NB4 (cell line): ENCODE measurements at regions not wholly inside any gene's neighbourhood (a gene's known extent, or its start where the extent isn't known, plus 50 kb on each side); places are given as distances from the start of the nearest gene placed in this dataset.
"Not testable (repeated sequence)": the region's sequence is repeated elsewhere in the genome, so short reads cannot be mapped to it uniquely, and the experiment has no call there.

Source experiments
- DNase-seq: peaks from one replicate; pipeline ENCODE4 v3.0.0; 2010; ENCODE audit warnings: low read depth
- H3K4me3 ChIP-seq: one replicate; pipeline ENCODE4 v1.5.1; 2011; ENCODE audit warnings: mild to moderate bottlenecking, low read depth, low read length, moderate library complexity
- CTCF ChIP-seq: IDR thresholded peaks from one replicate; pipeline ENCODE4 v1.5.1; 2012; ENCODE audit warnings: low read depth, low read length
- MAX ChIP-seq: IDR thresholded peaks from 2 replicates; pipeline ENCODE4 v1.6.1; 2011; ENCODE audit warnings: low read depth, low read length
- MYC ChIP-seq: IDR thresholded peaks from 2 replicates; pipeline ENCODE4 v1.6.1; 2011; ENCODE audit warnings: low read depth, low read length
- POLR2A ChIP-seq: IDR thresholded peaks from 2 replicates; pipeline ENCODE4 v1.6.1; 2011; ENCODE audit warnings: mild to moderate bottlenecking; ENCODE audit not compliant: insufficient read length; ENCODE audit errors: extremely low read depth

GRCh38 chr6:130613176-130613575 is 214.0 kb upstream of the SMLR1 start:
- TF ChIP-seq MYC (no peak), CTCF (no peak), POLR2A (no peak), MAX (no peak)
- no peak for DNase-seq
- H3K4me3 ChIP-seq, result no peak overlapping the region

GRCh38 chr6:130615816-130616215 is 211.4 kb upstream of the SMLR1 start:
- TF ChIP-seq CTCF (no peak), MAX (peak; percentile 71)
- DNase-seq, result peak; percentile 13

GRCh38 chr6:130617658-130618057 is 209.5 kb upstream of the SMLR1 start:
- TF ChIP-seq POLR2A, result no peak
- no peak overlapping the region for H3K4me3 ChIP-seq
- DNase-seq, result no peak

More at GRCh38 chr6:130615816-130616215, 211.4 kb upstream of the SMLR1 start:
- H3K4me3 ChIP-seq, result no peak overlapping the region

GRCh38 chr6:130618806-130619205 is 208.4 kb upstream of the SMLR1 start:
- not testable (repeated sequence) for DNase-seq, H3K4me3 ChIP-seq

- no peak overlapping the region for H3K4me3 ChIP-seq
- no peak for DNase-seq
- no peak for TF ChIP-seq MYC
- no peak for TF ChIP-seq MAX
- no peak for TF ChIP-seq CTCF
- TF ChIP-seq POLR2A, result no peak
These were observed 206.8 kb upstream of the SMLR1 start for GRCh38 chr6:130620338-130620781.

- DNase-seq, result no peak
- H3K4me3 ChIP-seq, result no peak overlapping the region
- TF ChIP-seq CTCF (no peak), MAX (no peak), MYC (no peak), POLR2A (no peak)
These were observed 205.1 kb upstream of the SMLR1 start for GRCh38 chr6:130622142-130622541.

GRCh38 chr6:130624046-130624445 is 203.2 kb upstream of the SMLR1 start:
- TF ChIP-seq MAX, result no peak
- TF ChIP-seq MYC, result no peak
- no peak for TF ChIP-seq CTCF
- TF ChIP-seq POLR2A, result no peak
- no peak for DNase-seq
- no peak overlapping the region for H3K4me3 ChIP-seq
